Panc1 (cell line): ENCODE measurements at regions not wholly inside any gene's neighbourhood (a gene's known extent, or its start where the extent isn't known, plus 50 kb on each side); places are given as distances from the start of the nearest gene placed in this dataset.

Experiments used
- CTCF ChIP-seq: fragments of 450-650 bp; IDR thresholded peaks from 2 replicates; pipeline ENCODE4 v1.5.1; 2017; ENCODE audit warnings: mild to moderate bottlenecking
- POLR2AphosphoS5 ChIP-seq: IDR thresholded peaks from 2 replicates; pipeline ENCODE4 v1.6.1; 2012; ENCODE audit warnings: mild to moderate bottlenecking, low read depth, low read length, moderate library complexity
- SIN3A ChIP-seq: IDR thresholded peaks from 2 replicates; pipeline ENCODE4 v1.6.1; 2012; ENCODE audit warnings: low read depth, mild to moderate bottlenecking, low read length, moderate library complexity, borderline replicate concordance; ENCODE audit not compliant: insufficient read depth
- TCF7L2 ChIP-seq: IDR thresholded peaks from 2 replicates; pipeline ENCODE4 v1.6.1; 2011; ENCODE audit warnings: mild to moderate bottlenecking, low read depth, low read length, inconsistent platforms
- TF ChIP-seq, protein P1 (sequence below), 2 experiments: IDR thresholded peaks; 2 replicates each; pipeline ENCODE4 v1.6.1; 2011 to 2012; ENCODE audit warnings: low read depth in 2 of 2, control low read depth in 1 of 2, low read length in 1 of 2, mild to moderate bottlenecking in 1 of 2, moderate library complexity in 1 of 2; ENCODE audit not compliant: insufficient read depth in 1 of 2

- TF ChIP-seq CTCF (no peak), POLR2AphosphoS5 (no peak), SIN3A (no peak), TCF7L2 (no peak)
- TF ChIP-seq, protein P1, sequence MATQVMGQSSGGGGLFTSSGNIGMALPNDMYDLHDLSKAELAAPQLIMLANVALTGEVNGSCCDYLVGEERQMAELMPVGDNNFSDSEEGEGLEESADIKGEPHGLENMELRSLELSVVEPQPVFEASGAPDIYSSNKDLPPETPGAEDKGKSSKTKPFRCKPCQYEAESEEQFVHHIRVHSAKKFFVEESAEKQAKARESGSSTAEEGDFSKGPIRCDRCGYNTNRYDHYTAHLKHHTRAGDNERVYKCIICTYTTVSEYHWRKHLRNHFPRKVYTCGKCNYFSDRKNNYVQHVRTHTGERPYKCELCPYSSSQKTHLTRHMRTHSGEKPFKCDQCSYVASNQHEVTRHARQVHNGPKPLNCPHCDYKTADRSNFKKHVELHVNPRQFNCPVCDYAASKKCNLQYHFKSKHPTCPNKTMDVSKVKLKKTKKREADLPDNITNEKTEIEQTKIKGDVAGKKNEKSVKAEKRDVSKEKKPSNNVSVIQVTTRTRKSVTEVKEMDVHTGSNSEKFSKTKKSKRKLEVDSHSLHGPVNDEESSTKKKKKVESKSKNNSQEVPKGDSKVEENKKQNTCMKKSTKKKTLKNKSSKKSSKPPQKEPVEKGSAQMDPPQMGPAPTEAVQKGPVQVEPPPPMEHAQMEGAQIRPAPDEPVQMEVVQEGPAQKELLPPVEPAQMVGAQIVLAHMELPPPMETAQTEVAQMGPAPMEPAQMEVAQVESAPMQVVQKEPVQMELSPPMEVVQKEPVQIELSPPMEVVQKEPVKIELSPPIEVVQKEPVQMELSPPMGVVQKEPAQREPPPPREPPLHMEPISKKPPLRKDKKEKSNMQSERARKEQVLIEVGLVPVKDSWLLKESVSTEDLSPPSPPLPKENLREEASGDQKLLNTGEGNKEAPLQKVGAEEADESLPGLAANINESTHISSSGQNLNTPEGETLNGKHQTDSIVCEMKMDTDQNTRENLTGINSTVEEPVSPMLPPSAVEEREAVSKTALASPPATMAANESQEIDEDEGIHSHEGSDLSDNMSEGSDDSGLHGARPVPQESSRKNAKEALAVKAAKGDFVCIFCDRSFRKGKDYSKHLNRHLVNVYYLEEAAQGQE (IDR thresholded peaks at IDR 0.05; ENCODE audit: insufficient read depth in 1 of 2, low read depth in 2 of 2, low read length in 1 of 2) = no peak
These were observed 58.0 kb upstream of the AUTS2 start for GRCh38 chr7:69540287-69540686.
